H9 (cell line): ENCODE measurements at regions not wholly inside any gene's neighbourhood (a gene's known extent, or its start where the extent isn't known, plus 50 kb on each side); places are given as distances from the start of the nearest gene placed in this dataset.
"Not testable (repeated sequence)": the region's sequence is repeated elsewhere in the genome, so short reads cannot be mapped to it uniquely, and the experiment has no call there.

Experiments used
- DNase-seq: peaks from one replicate; pipeline ENCODE4 v3.0.0-alpha.2; 2017
- H2AFZ ChIP-seq: one replicate; pipeline ENCODE4 v1.6.1; 2013; ENCODE audit warnings: mild to moderate bottlenecking, low read length, control low read depth, moderate library complexity
- H2AK5ac ChIP-seq: 2 replicates; pipeline ENCODE4 v1.6.1; 2013; ENCODE audit warnings: low read length, control low read depth, mixed read lengths; ENCODE audit not compliant: insufficient read length
- H2BK120ac ChIP-seq: one replicate; pipeline ENCODE4 v1.6.1; 2013; ENCODE audit warnings: low read depth, mild to moderate bottlenecking, low read length, control low read depth, inconsistent platforms; ENCODE audit not compliant: poor library complexity, severe bottlenecking
- H2BK12ac ChIP-seq: 2 replicates; pipeline ENCODE4 v1.6.1; 2013; ENCODE audit warnings: low read length, control low read depth, mixed read lengths, low read depth; ENCODE audit not compliant: insufficient read length
- H2BK15ac ChIP-seq: 2 replicates; pipeline ENCODE4 v1.6.1; 2013; ENCODE audit warnings: low read depth, low read length, control low read depth
- H2BK20ac ChIP-seq: one replicate; pipeline ENCODE4 v1.6.1; 2013; ENCODE audit warnings: low read depth, mild to moderate bottlenecking, low read length, control low read depth, inconsistent platforms; ENCODE audit not compliant: poor library complexity, severe bottlenecking
- H2BK5ac ChIP-seq: 2 replicates; pipeline ENCODE4 v1.6.1; 2013; ENCODE audit warnings: low read length, control low read depth, mixed read lengths; ENCODE audit not compliant: insufficient read length
- H3K14ac ChIP-seq: 2 replicates; pipeline ENCODE4 v1.6.1; 2013; ENCODE audit warnings: low read length, control low read depth; ENCODE audit not compliant: insufficient read depth
- H3K18ac ChIP-seq: 2 replicates; pipeline ENCODE4 v1.6.1; 2013; ENCODE audit warnings: low read depth, mild to moderate bottlenecking, mixed read lengths, low read length, control low read depth; ENCODE audit not compliant: insufficient read length
- H3K23ac ChIP-seq: 2 replicates; pipeline ENCODE4 v1.6.1; 2013; ENCODE audit warnings: low read length, control low read depth, mixed read lengths, low read depth; ENCODE audit not compliant: insufficient read length
- H3K23me2 ChIP-seq: 2 replicates; pipeline ENCODE4 v1.6.1; 2013; ENCODE audit warnings: low read depth, mild to moderate bottlenecking, mixed read lengths, low read length, control low read depth; ENCODE audit not compliant: insufficient read length, poor library complexity, severe bottlenecking
- H3K27ac ChIP-seq: 2 replicates; pipeline ENCODE4 v1.5.1; 2013; ENCODE audit warnings: low read length, control low read depth, mixed read lengths, low read depth; ENCODE audit not compliant: insufficient read length
- H3K27me3 ChIP-seq: 2 replicates; pipeline ENCODE4 v1.6.1; 2013; ENCODE audit warnings: low read length, control low read depth, inconsistent platforms; ENCODE audit not compliant: insufficient read depth
- H3K4ac ChIP-seq: 2 replicates; pipeline ENCODE4 v1.6.1; 2013; ENCODE audit warnings: low read depth, mild to moderate bottlenecking, control low read depth, inconsistent platforms, low read length, moderate library complexity
- H3K4me1 ChIP-seq: 2 replicates; pipeline ENCODE4 v1.6.1; 2013; ENCODE audit warnings: low read length, control low read depth, inconsistent platforms; ENCODE audit not compliant: insufficient read depth
- H3K4me2 ChIP-seq: 2 replicates; pipeline ENCODE4 v1.6.1; 2013; ENCODE audit warnings: low read length, control low read depth, mixed read lengths; ENCODE audit not compliant: insufficient read length, insufficient read depth
- H3K56ac ChIP-seq: 2 replicates; pipeline ENCODE4 v1.6.1; 2013; ENCODE audit warnings: low read depth, mild to moderate bottlenecking, mixed read lengths, low read length, control low read depth; ENCODE audit not compliant: insufficient read length
- H3K79me1 ChIP-seq: 2 replicates; pipeline ENCODE4 v1.6.1; 2013; ENCODE audit warnings: low read depth, mild to moderate bottlenecking, moderate library complexity, low read length, control low read depth, inconsistent platforms; ENCODE audit not compliant: insufficient read depth, poor library complexity, severe bottlenecking
- H3K79me2 ChIP-seq: 2 replicates; pipeline ENCODE4 v1.6.1; 2013; ENCODE audit warnings: low read length, control low read depth, inconsistent platforms; ENCODE audit not compliant: insufficient read depth
- H3K9ac ChIP-seq: 2 replicates; pipeline ENCODE4 v1.6.1; 2013; ENCODE audit warnings: low read length, control low read depth, mixed read lengths; ENCODE audit not compliant: insufficient read length; ENCODE audit errors: extremely low read depth
- H3K9me3 ChIP-seq: one replicate; pipeline ENCODE4 v1.6.1; 2013; ENCODE audit warnings: low read depth, low read length, inconsistent platforms; ENCODE audit not compliant: control insufficient read depth
- H3T11ph ChIP-seq: one replicate; pipeline ENCODE4 v1.6.1; 2013; ENCODE audit warnings: mild to moderate bottlenecking, low read length, control low read depth, inconsistent platforms
- H4K20me1 ChIP-seq: one replicate; pipeline ENCODE4 v1.6.1; 2013; ENCODE audit not compliant: control insufficient read depth, insufficient read length, insufficient read depth
- H4K5ac ChIP-seq: 2 replicates; pipeline ENCODE4 v1.6.1; 2013; ENCODE audit warnings: low read depth, mild to moderate bottlenecking, mixed read lengths, low read length, control low read depth; ENCODE audit not compliant: insufficient read length
- H4K8ac ChIP-seq: replicated peaks from 2 replicates; pipeline ENCODE4 v1.6.1; 2013; ENCODE audit warnings: low read length, control low read depth, mixed read lengths, low read depth; ENCODE audit not compliant: insufficient read length
- H4K91ac ChIP-seq: 2 replicates; pipeline ENCODE4 v1.6.1; 2013; ENCODE audit warnings: low read depth, mild to moderate bottlenecking, moderate library complexity, mixed read lengths, low read length, control low read depth; ENCODE audit not compliant: insufficient read length
- H3K27ac Mint-ChIP-seq, 3 experiments: 2 replicates in 2 of 3; 3 replicates in 1 of 3; pipeline ENCODE4 v1.8.0; 2020 to 2021; ENCODE audit warnings: mixed read lengths in 3 of 3, mild to moderate bottlenecking in 1 of 3, moderate library complexity in 1 of 3
- H3K27me3 Mint-ChIP-seq: 2 replicates; pipeline ENCODE4 v1.8.0; 2021; ENCODE audit warnings: low read depth, mild to moderate bottlenecking, moderate library complexity, mixed read lengths
- H3K36me3 Mint-ChIP-seq, 3 experiments: 2 replicates in 2 of 3; 3 replicates in 1 of 3; pipeline ENCODE4 v1.8.0; 2020 to 2021; ENCODE audit warnings: low read depth in 3 of 3, mixed read lengths in 3 of 3; ENCODE audit not compliant: insufficient read depth in 1 of 3
- H3K4me1 Mint-ChIP-seq, 2 experiments: 2 replicates each; pipeline ENCODE4 v1.8.0; 2020; ENCODE audit warnings: mixed read lengths in 2 of 2
- H3K4me3 Mint-ChIP-seq, 2 experiments: 2 replicates in 1 of 2; 3 replicates in 1 of 2; pipeline ENCODE4 v1.8.0; 2020 to 2021; ENCODE audit warnings: mild to moderate bottlenecking in 2 of 2, mixed read lengths in 2 of 2, moderate library complexity in 1 of 2
- H3K9me3 Mint-ChIP-seq, 2 experiments: 2 replicates in 1 of 2; 3 replicates in 1 of 2; pipeline ENCODE4 v1.8.0; 2020; ENCODE audit warnings: mild to moderate bottlenecking in 2 of 2, mixed read lengths in 2 of 2, moderate library complexity in 1 of 2
- WGBS: extraction: QIAGEN DNeasy Blood & Tissue Kit; methylation state at CpG from one replicate; pipeline ENCODE4 v1.1.7; 2013; ENCODE audit warnings: missing lambda C conversion rate, low lambda C conversion rate, mixed read lengths; ENCODE audit not compliant: insufficient read length; ENCODE audit errors: extremely low coverage; 5-methylcytosine and 5-hydroxymethylcytosine counted together

GRCh38 chr9:42268729-42269128 lies 85.3 kb downstream of the SPATA31A6 start:
- H3K23me2 ChIP-seq, H4K8ac ChIP-seq, H3K4me1 ChIP-seq, H2BK20ac ChIP-seq, H3K79me1 ChIP-seq, H2BK15ac ChIP-seq, H4K91ac ChIP-seq, H2BK5ac ChIP-seq, H3K23ac ChIP-seq, H3K27ac Mint-ChIP-seq, H4K5ac ChIP-seq, DNase-seq, H3K9ac ChIP-seq, H2BK120ac ChIP-seq, H4K20me1 ChIP-seq, H3K4me2 ChIP-seq, H2AK5ac ChIP-seq, H3K27me3 Mint-ChIP-seq, H3K56ac ChIP-seq, H2BK12ac ChIP-seq, H3K18ac ChIP-seq, H3K14ac ChIP-seq, H2AFZ ChIP-seq, H3K79me2 ChIP-seq, H3K4me3 Mint-ChIP-seq, H3T11ph ChIP-seq, H3K9me3 ChIP-seq, H3K4ac ChIP-seq, H3K4me1 Mint-ChIP-seq, H3K27me3 ChIP-seq, H3K9me3 Mint-ChIP-seq, H3K27ac ChIP-seq: not testable (repeated sequence)
- no CpG with 5 or more reads among the region's 6 CpGs for WGBS
- peaks cover 4 to 11% (median 9%) of the 10 kb centered on the region in 3 experiments; a peak in 6 of 7 replicates for H3K36me3 Mint-ChIP-seq

- H3K4me2 ChIP-seq, H3K4ac ChIP-seq, H3T11ph ChIP-seq, H3K79me2 ChIP-seq, DNase-seq, H3K23ac ChIP-seq, H3K27me3 Mint-ChIP-seq, H3K14ac ChIP-seq, H2AK5ac ChIP-seq, H2BK15ac ChIP-seq, H3K27me3 ChIP-seq, H2BK120ac ChIP-seq, H3K79me1 ChIP-seq, H3K27ac ChIP-seq, H3K56ac ChIP-seq, H3K9ac ChIP-seq, H3K9me3 Mint-ChIP-seq, H2BK12ac ChIP-seq, H2BK20ac ChIP-seq, H2BK5ac ChIP-seq, H3K36me3 Mint-ChIP-seq, H3K4me1 Mint-ChIP-seq, H3K27ac Mint-ChIP-seq, H3K4me1 ChIP-seq, H3K4me3 Mint-ChIP-seq, H4K8ac ChIP-seq, H3K18ac ChIP-seq, H2AFZ ChIP-seq, H4K20me1 ChIP-seq, H3K9me3 ChIP-seq, H4K91ac ChIP-seq, H3K23me2 ChIP-seq, H4K5ac ChIP-seq: not testable (repeated sequence)
- no CpG with 5 or more reads among the region's 11 CpGs for WGBS
Measured at GRCh38 chr9:42269171-42269570, 85.7 kb downstream of the SPATA31A6 start.
